Neuronal stem cell (in vitro differentiated cells): ENCODE measurements at regions not wholly inside any gene's neighbourhood (a gene's known extent, or its start where the extent isn't known, plus 50 kb on each side); places are given as distances from the start of the nearest gene placed in this dataset.
A peak's percentile ranks its signal among the peaks of the same experiment; 100 is the strongest.
"Not testable (repeated sequence)": the region's sequence is repeated elsewhere in the genome, so short reads cannot be mapped to it uniquely, and the experiment has no call there.

Experiments
- DNase-seq: peaks from one replicate; pipeline ENCODE4 v3.0.0-alpha.2; 2013; ENCODE audit warnings: low spot score
- H2AFZ ChIP-seq: one replicate; pipeline ENCODE4 v1.6.1; 2013; ENCODE audit warnings: mild to moderate bottlenecking, low read length, inconsistent platforms
- H2AK5ac ChIP-seq: 2 replicates; pipeline ENCODE4 v1.6.1; 2013; ENCODE audit warnings: low read depth, mild to moderate bottlenecking, inconsistent platforms, low read length, moderate library complexity, mixed read lengths
- H2BK120ac ChIP-seq: 2 replicates; pipeline ENCODE4 v1.6.1; 2013; ENCODE audit warnings: low read depth, mild to moderate bottlenecking, inconsistent platforms, low read length, moderate library complexity, mixed read lengths
- H2BK12ac ChIP-seq: one replicate; pipeline ENCODE4 v1.6.1; 2013; ENCODE audit warnings: low read length, inconsistent platforms
- H2BK15ac ChIP-seq: 2 replicates; pipeline ENCODE4 v1.6.1; 2013; ENCODE audit warnings: mild to moderate bottlenecking, low read length, inconsistent platforms, mixed read lengths
- H2BK5ac ChIP-seq: one replicate; pipeline ENCODE4 v1.6.1; 2013; ENCODE audit warnings: inconsistent platforms, mild to moderate bottlenecking, low read length, moderate library complexity
- H3K14ac ChIP-seq: one replicate; pipeline ENCODE4 v1.6.1; 2013; ENCODE audit warnings: low read length, inconsistent platforms
- H3K18ac ChIP-seq: 2 replicates; pipeline ENCODE4 v1.6.1; 2013; ENCODE audit warnings: low read length, inconsistent platforms
- H3K23ac ChIP-seq: 2 replicates; pipeline ENCODE4 v1.6.1; 2013; ENCODE audit warnings: low read depth, mild to moderate bottlenecking, mixed read lengths, low read length, inconsistent platforms; ENCODE audit not compliant: poor library complexity
- H3K27ac ChIP-seq: replicated peaks from 3 replicates; pipeline ENCODE4 v1.5.1; 2013; ENCODE audit warnings: low read length, inconsistent platforms
- H3K27me3 ChIP-seq, 3 experiments: 2 replicates each; pipeline ENCODE4 v1.6.1; 2013; ENCODE audit warnings: low read length in 3 of 3, mild to moderate bottlenecking in 2 of 3, inconsistent platforms in 1 of 3, low read depth in 1 of 3, mixed read lengths in 1 of 3, moderate library complexity in 1 of 3; ENCODE audit not compliant: control insufficient read depth in 3 of 3, insufficient read depth in 3 of 3
- H3K36me3 ChIP-seq, 2 donors: replicated peaks in 1 of 2; 2 replicates each; pipeline ENCODE4 v1.6.1; 2013; ENCODE audit warnings: low read length in 2 of 2; ENCODE audit not compliant: control insufficient read depth in 2 of 2, insufficient read depth in 2 of 2
- H3K4ac ChIP-seq: 2 replicates; pipeline ENCODE4 v1.6.1; 2013; ENCODE audit warnings: inconsistent platforms, mild to moderate bottlenecking, low read length, moderate library complexity
- H3K4me1 ChIP-seq, 2 donors: 1 replicate in 1 of 2; 2 replicates in 1 of 2; pipeline ENCODE4 v1.6.1; 2013; ENCODE audit warnings: low read length in 2 of 2, low read depth in 1 of 2; ENCODE audit not compliant: control insufficient read depth in 2 of 2, insufficient read depth in 1 of 2
- H3K4me2 ChIP-seq: one replicate; pipeline ENCODE4 v1.6.1; 2013; ENCODE audit warnings: mild to moderate bottlenecking, low read length, inconsistent platforms; ENCODE audit not compliant: insufficient read depth, poor library complexity, severe bottlenecking
- H3K4me3 ChIP-seq, 2 donors: 2 replicates each; pipeline ENCODE4 v1.5.1; 2013; ENCODE audit warnings: low read length in 2 of 2, mild to moderate bottlenecking in 2 of 2, inconsistent platforms in 1 of 2, moderate library complexity in 1 of 2
- H3K79me1 ChIP-seq: one replicate; pipeline ENCODE4 v1.6.1; 2013; ENCODE audit warnings: low read depth, mild to moderate bottlenecking, inconsistent platforms, low read length, moderate library complexity
- H3K9ac ChIP-seq: one replicate; pipeline ENCODE4 v1.6.1; 2013; ENCODE audit warnings: mild to moderate bottlenecking, low read depth, low read length, inconsistent platforms; ENCODE audit not compliant: poor library complexity
- H3K9me3 ChIP-seq, 2 donors: replicated peaks in 1 of 2; 2 replicates each; pipeline versions ENCODE3 to v1.6.1; 2013; ENCODE audit warnings: low read length in 2 of 2, mild to moderate bottlenecking in 2 of 2, inconsistent platforms in 1 of 2, low read depth in 1 of 2, mixed read lengths in 1 of 2, moderate library complexity in 1 of 2; ENCODE audit not compliant: control insufficient read depth in 2 of 2, insufficient read depth in 1 of 2
- H4K8ac ChIP-seq: one replicate; pipeline ENCODE4 v1.6.1; 2013; ENCODE audit warnings: low read depth, mild to moderate bottlenecking, inconsistent platforms, low read length, moderate library complexity
- H4K91ac ChIP-seq: one replicate; pipeline ENCODE4 v1.6.1; 2013; ENCODE audit warnings: low read length, low read depth, mild to moderate bottlenecking, inconsistent platforms; ENCODE audit not compliant: poor library complexity
- WGBS, 2 donors: extraction: QIAGEN DNeasy Blood & Tissue Kit; methylation state at CpG; one replicate each; pipeline ENCODE4 v1.1.7; 2013; ENCODE audit warnings: missing lambda C conversion rate in 2 of 2, mixed read lengths in 1 of 2; ENCODE audit not compliant: insufficient read length in 2 of 2, insufficient replicate concordance in 1 of 2; ENCODE audit errors: extremely low coverage in 2 of 2; 5-methylcytosine and 5-hydroxymethylcytosine counted together

GRCh38 chr11:37450613-37451012, 852.6 kb upstream of the RAG2 start:
- Histone ChIP-seq H4K8ac (no peak overlapping the region), H3K4me1 (no peaks in the 10 kb centered on the region), H3K27ac (no peak overlapping the region), H2AFZ (no peak overlapping the region), H3K14ac (no peak overlapping the region), H3K27me3 (no peaks in the 10 kb centered on the region), H2BK5ac (no peak overlapping the region), H3K79me1 (no peaks in the 10 kb centered on the region), H3K18ac (no peak overlapping the region), H2BK12ac (no peak overlapping the region), H2BK15ac (no peak overlapping the region), H3K36me3 (no peaks in the 10 kb centered on the region), H3K4me2 (no peak overlapping the region), H3K4ac (no peak overlapping the region), H3K4me3 (no peak overlapping the region), H2AK5ac (no peak overlapping the region), H2BK120ac (no peak overlapping the region), H3K9ac (no peak overlapping the region), H3K23ac (no peak overlapping the region), H3K9me3 (no peaks in the 10 kb centered on the region), H4K91ac (no peak overlapping the region)
- WGBS, 2 donors = no CpG with 5 or more reads among the region's 2 CpGs
- DNase-seq = no peak

- DNase-seq = peak; percentile 14
- WGBS, 2 donors = no CpG with 5 or more reads among the region's 3 CpGs
Observed at GRCh38 chr11:37449146-37449545, 851.1 kb upstream of the RAG2 start.

GRCh38 chr11:37442576-37442975, 844.5 kb upstream of the RAG2 start:
- no peak overlapping the region for H2BK120ac ChIP-seq
- no peak overlapping the region for H2BK12ac ChIP-seq
- no peak overlapping the region for H3K4ac ChIP-seq
- H3K4me2 ChIP-seq = no peak overlapping the region
- DNase-seq = no peak
- no peak overlapping the region for H3K23ac ChIP-seq
- no peak overlapping the region for H4K8ac ChIP-seq
- no peak overlapping the region for H3K18ac ChIP-seq
- H3K9ac ChIP-seq = no peak overlapping the region
- no peak overlapping the region for H3K4me3 ChIP-seq
- no peaks in the 10 kb centered on the region for H3K79me1 ChIP-seq
- H2BK15ac ChIP-seq = no peak overlapping the region
- no peak overlapping the region for H2AK5ac ChIP-seq
- no peak overlapping the region for H2AFZ ChIP-seq
- no peak overlapping the region for H4K91ac ChIP-seq
- no CpG with 5 or more reads among the region's 1 CpG for WGBS, 2 donors
- no peak overlapping the region for H3K14ac ChIP-seq
- H3K27ac ChIP-seq = no peak overlapping the region
- no peaks in the 10 kb centered on the region for H3K27me3 ChIP-seq
- H2BK5ac ChIP-seq = no peak overlapping the region
- no peaks in the 10 kb centered on the region for H3K4me1 ChIP-seq
- no peaks in the 10 kb centered on the region for H3K9me3 ChIP-seq
- H3K36me3 ChIP-seq = no peaks in the 10 kb centered on the region

More at GRCh38 chr11:37449146-37449545, 851.1 kb upstream of the RAG2 start:
- Histone ChIP-seq H2BK120ac (no peak overlapping the region), H4K91ac (no peak overlapping the region), H3K14ac (no peak overlapping the region), H3K9me3 (no peaks in the 10 kb centered on the region), H3K79me1 (no peaks in the 10 kb centered on the region), H3K4me1 (no peaks in the 10 kb centered on the region), H3K36me3 (no peaks in the 10 kb centered on the region), H3K27me3 (no peaks in the 10 kb centered on the region), H2BK12ac (no peak overlapping the region), H2AK5ac (no peak overlapping the region), H4K8ac (no peak overlapping the region), H3K9ac (no peak overlapping the region), H3K27ac (no peak overlapping the region), H3K18ac (no peak overlapping the region), H3K23ac (no peak overlapping the region), H3K4ac (no peak overlapping the region), H3K4me3 (no peak overlapping the region), H2BK5ac (no peak overlapping the region), H3K4me2 (no peak overlapping the region), H2BK15ac (no peak overlapping the region), H2AFZ (no peak overlapping the region)

- not testable (repeated sequence) for H3K79me1 ChIP-seq, H3K14ac ChIP-seq, H3K9me3 ChIP-seq, H3K4me1 ChIP-seq, H2BK5ac ChIP-seq, H3K9ac ChIP-seq, H3K27ac ChIP-seq, H3K36me3 ChIP-seq, H4K91ac ChIP-seq, H3K4me3 ChIP-seq, H3K4me2 ChIP-seq, DNase-seq, H2BK120ac ChIP-seq, H2BK12ac ChIP-seq, H3K4ac ChIP-seq, H2BK15ac ChIP-seq, H2AK5ac ChIP-seq, H3K27me3 ChIP-seq, H2AFZ ChIP-seq, H3K23ac ChIP-seq, H4K8ac ChIP-seq
- H3K18ac ChIP-seq = peak overlapping the region; percentile 17
- no CpG with 5 or more reads among the region's 29 CpGs for WGBS, 2 donors
Observed at GRCh38 chr11:37431633-37432230, 833.7 kb upstream of the RAG2 start.
